CD4-positive, alpha-beta memory T cell (primary cell): ENCODE measurements at regions not wholly inside any gene's neighbourhood (a gene's known extent, or its start where the extent isn't known, plus 50 kb on each side); places are given as distances from the start of the nearest gene placed in this dataset.
"Not testable (repeated sequence)": the region's sequence is repeated elsewhere in the genome, so short reads cannot be mapped to it uniquely, and the experiment has no call there.

ENCODE experiments used
- CTCF ChIA-PET: fragments of 350-600 bp; sonication (Branson Sonifier 250); formaldehyde crosslinking; loops from one replicate; lab custom pipeline; 2021; ENCODE audit warnings: inconsistent platforms; ENCODE audit not compliant: partially characterized antibody; lab: Charles Lee
- POLR2A ChIA-PET: fragments of 350-600 bp; sonication (Branson Sonifier 250); formaldehyde crosslinking; loops from one replicate; lab custom pipeline; 2021; ENCODE audit not compliant: partially characterized antibody; lab: Charles Lee
- DNase-seq, 5 donors: peaks; one replicate each; pipeline versions ENCODE4 v3.0.0 to v3.0.0-alpha.2; 2020 to 2022; ENCODE audit warnings: mixed read lengths in 1 of 5
- H3K27ac ChIP-seq: one replicate; pipeline ENCODE4 v1.7.0; 2013; ENCODE audit warnings: low read depth, low read length
- H3K27me3 ChIP-seq: 2 replicates; pipeline ENCODE4 v1.7.0; 2013; ENCODE audit warnings: mild to moderate bottlenecking, low read length, moderate library complexity; ENCODE audit not compliant: insufficient read depth
- H3K36me3 ChIP-seq: 2 replicates; pipeline ENCODE4 v1.7.0; 2013; ENCODE audit warnings: mild to moderate bottlenecking, low read length, moderate library complexity; ENCODE audit not compliant: insufficient read depth
- H3K4me1 ChIP-seq: 2 replicates; pipeline ENCODE4 v1.7.0; 2013; ENCODE audit warnings: mild to moderate bottlenecking, low read length, moderate library complexity; ENCODE audit not compliant: insufficient read depth
- H3K4me3 ChIP-seq, 2 donors: one replicate each; pipeline ENCODE4 v1.7.0; 2013; ENCODE audit warnings: low read length in 2 of 2, mild to moderate bottlenecking in 1 of 2
- H3K9me3 ChIP-seq, 2 donors: one replicate each; pipeline ENCODE4 v1.7.0; 2013; ENCODE audit warnings: low read length in 2 of 2, control low read depth in 1 of 2; ENCODE audit not compliant: control insufficient read depth in 1 of 2
- H3K27ac Mint-ChIP-seq, 7 donors: one replicate each; pipeline ENCODE4 v1.8.0; 2020 to 2021; ENCODE audit warnings: mixed read lengths in 7 of 7, mild to moderate bottlenecking in 6 of 7, inconsistent platforms in 3 of 7, moderate library complexity in 3 of 7
- H3K27me3 Mint-ChIP-seq, 2 donors: one replicate each; pipeline ENCODE4 v1.8.0; 2020 to 2021; ENCODE audit warnings: mixed read lengths in 2 of 2
- H3K36me3 Mint-ChIP-seq, 2 donors: one replicate each; pipeline ENCODE4 v1.8.0; 2020 to 2021; ENCODE audit warnings: mixed read lengths in 2 of 2, inconsistent platforms in 1 of 2, mild to moderate bottlenecking in 1 of 2
- H3K4me1 Mint-ChIP-seq, 4 donors: one replicate each; pipeline ENCODE4 v1.8.0; 2020 to 2021; ENCODE audit warnings: mixed read lengths in 4 of 4, mild to moderate bottlenecking in 1 of 4
- H3K4me3 Mint-ChIP-seq, 8 donors: one replicate each; pipeline ENCODE4 v1.8.0; 2020 to 2021; ENCODE audit warnings: mixed read lengths in 8 of 8, mild to moderate bottlenecking in 7 of 8, moderate library complexity in 6 of 8, inconsistent platforms in 3 of 8
- H3K9me3 Mint-ChIP-seq, 8 donors: one replicate each; pipeline ENCODE4 v1.8.0; 2020 to 2021; ENCODE audit warnings: mixed read lengths in 8 of 8, mild to moderate bottlenecking in 5 of 8, inconsistent platforms in 3 of 8, moderate library complexity in 1 of 8
- intact Hi-C: fragments of 100-400 bp; cut with micrococcal nuclease; formaldehyde crosslinking; loops from one replicate; pipeline ENCODE4 v1.15.1; 2023

DNA sequence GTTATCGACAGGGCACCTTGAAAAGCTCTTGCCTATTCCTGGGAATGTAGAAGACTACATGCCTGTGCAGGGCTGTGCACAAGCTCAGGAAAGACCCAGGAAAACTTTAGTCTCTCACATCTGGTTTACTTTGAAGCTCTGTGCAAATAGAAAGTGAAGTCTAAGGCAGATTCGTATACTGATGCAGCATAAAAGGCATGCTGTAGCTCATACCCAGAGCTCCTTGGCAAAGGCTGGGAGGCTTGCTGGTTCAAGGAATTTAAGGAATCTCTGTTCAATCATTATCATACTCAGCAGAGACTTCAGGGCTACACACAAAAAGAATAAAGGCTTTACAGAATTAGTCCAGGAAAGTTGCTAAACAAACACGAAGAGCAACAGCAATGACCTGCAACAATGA is 192.0 kb downstream of the OTUD1 start:
- no peaks in the 10 kb centered on the region for H3K4me1 ChIP-seq
- intact Hi-C loops = no loop called here
- ChIA-PET POLR2A (no interaction called here), CTCF (interaction anchor here (1.6 kb wide), 1 partner anchor 26 kb away, joined by 4 read pairs; no protein-coding TSS in a partner anchor)
- H3K27ac Mint-ChIP-seq = no peak overlapping the region
- no peak overlapping the region for H3K27ac ChIP-seq
- H3K4me1 Mint-ChIP-seq = no peaks in the 10 kb centered on the region
- H3K27me3 Mint-ChIP-seq = no peaks in the 10 kb centered on the region
- no peaks in the 10 kb centered on the region for H3K27me3 ChIP-seq
- no peaks in the 10 kb centered on the region for H3K9me3 ChIP-seq
- H3K4me3 Mint-ChIP-seq = no peak overlapping the region
- no peaks in the 10 kb centered on the region for H3K36me3 ChIP-seq
- no peak overlapping the region for H3K4me3 ChIP-seq
- DNase-seq = no peak
- peaks cover 0 to 27% (median 10%) of the 10 kb centered on the region in 8 donors for H3K9me3 Mint-ChIP-seq
- H3K36me3 Mint-ChIP-seq = no peaks in the 10 kb centered on the region

DNA sequence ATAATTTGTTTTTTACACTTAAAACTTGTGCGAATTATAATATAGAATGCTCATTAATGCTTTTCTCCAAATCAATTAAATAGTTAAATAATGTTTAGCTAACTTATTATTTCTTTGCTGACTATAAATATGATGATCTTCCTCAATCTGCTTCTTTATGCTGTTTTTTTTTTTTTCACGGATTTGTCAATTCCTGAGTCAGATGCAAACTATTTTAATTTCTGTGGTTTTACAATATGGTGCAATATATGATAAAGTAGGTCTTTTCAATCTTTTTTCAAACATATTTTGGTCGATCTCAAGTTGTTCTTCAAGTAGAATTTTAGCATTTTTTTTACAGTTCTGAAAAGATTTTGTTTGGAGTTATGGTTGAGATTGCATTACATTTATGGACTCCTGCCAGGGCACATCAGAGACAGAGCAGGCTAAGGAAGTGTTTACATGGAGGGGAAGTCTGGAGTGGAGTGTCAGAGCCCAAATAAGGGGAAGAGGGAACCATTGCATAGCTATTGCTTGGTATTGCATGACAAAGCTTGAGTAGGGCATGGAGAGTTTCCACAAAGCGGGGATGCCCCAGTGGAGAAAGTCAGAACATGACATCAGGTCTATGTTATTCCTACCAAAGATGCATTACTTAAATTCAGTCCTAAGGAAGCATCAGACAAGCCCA is 204.4 kb downstream of the OTUD1 start:
- Mint-ChIP-seq H3K27me3 (peaks cover 4 to 5% of the 10 kb centered on the region in 2 donors), H3K9me3 (peaks cover 0 to 2% (median 0%) of the 10 kb centered on the region in 8 donors), H3K4me3 (no peak overlapping the region), H3K36me3 (no peaks in the 10 kb centered on the region), H3K27ac (no peak overlapping the region), H3K4me1 (no peaks in the 10 kb centered on the region)
- no peaks in the 10 kb centered on the region for H3K27me3 ChIP-seq
- CTCF ChIA-PET = no interaction called here
- no peaks in the 10 kb centered on the region for H3K9me3 ChIP-seq
- no peak overlapping the region for H3K27ac ChIP-seq
- H3K36me3 ChIP-seq = no peaks in the 10 kb centered on the region
- DNase-seq = no peak
- no peaks in the 10 kb centered on the region for H3K4me1 ChIP-seq
- POLR2A ChIA-PET = no interaction called here
- H3K4me3 ChIP-seq = no peak overlapping the region
- intact Hi-C loops = no loop called here

DNA sequence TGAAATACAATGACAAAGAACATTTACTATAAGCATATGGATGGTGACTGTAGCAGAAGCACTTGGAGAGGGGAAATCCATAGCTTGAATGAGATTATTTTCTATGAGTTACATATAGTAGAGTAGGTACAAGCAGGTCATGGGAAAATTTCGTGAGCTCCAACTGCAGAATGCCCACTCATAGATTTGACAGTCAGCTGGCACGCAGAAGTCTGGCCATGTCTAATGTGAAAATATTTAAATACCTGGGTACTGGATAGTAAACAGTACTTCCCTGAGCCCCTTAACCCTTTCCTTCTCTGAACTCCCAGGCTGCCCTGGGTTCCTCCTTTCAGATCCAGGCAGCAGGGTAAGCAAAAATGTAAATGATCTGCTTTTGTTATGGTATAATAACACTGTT is 209.7 kb downstream of the OTUD1 start:
- no peak overlapping the region for H3K27ac ChIP-seq
- POLR2A ChIA-PET = no interaction called here
- no peaks in the 10 kb centered on the region for H3K9me3 ChIP-seq
- no peaks in the 10 kb centered on the region for H3K27me3 ChIP-seq
- Mint-ChIP-seq H3K4me1 (no peaks in the 10 kb centered on the region), H3K27me3 (peaks cover 1 to 5% of the 10 kb centered on the region in 2 donors), H3K9me3 (peaks cover 0 to 2% (median 0%) of the 10 kb centered on the region in 8 donors), H3K36me3 (no peaks in the 10 kb centered on the region), H3K27ac (no peak overlapping the region), H3K4me3 (no peak overlapping the region)
- no peaks in the 10 kb centered on the region for H3K4me1 ChIP-seq
- no peak for DNase-seq
- intact Hi-C loops = no loop called here
- H3K36me3 ChIP-seq = no peaks in the 10 kb centered on the region
- CTCF ChIA-PET = no interaction called here
- H3K4me3 ChIP-seq = no peak overlapping the region

DNA sequence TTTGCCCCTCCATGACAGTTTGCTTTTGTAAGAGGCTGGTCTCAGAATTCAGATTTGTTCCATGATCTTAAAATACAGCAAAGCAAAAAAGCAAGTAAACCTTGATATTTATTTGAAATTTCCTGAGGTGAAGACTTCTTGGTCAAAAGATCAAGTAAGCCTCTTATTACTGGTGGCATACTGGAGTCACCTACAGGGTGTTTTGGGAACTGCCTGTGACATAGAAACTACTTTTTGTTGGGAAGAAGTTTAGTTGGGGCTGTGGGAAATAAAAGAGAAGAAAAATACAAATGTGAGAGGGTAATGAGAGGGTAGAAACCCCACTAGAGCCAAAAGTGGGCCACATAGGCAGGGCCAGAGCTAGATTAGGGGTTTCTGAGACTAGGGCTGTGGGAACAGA is 217.9 kb downstream of the OTUD1 start:
- Mint-ChIP-seq H3K27ac (no peak overlapping the region), H3K9me3 (no peaks in the 10 kb centered on the region), H3K36me3 (no peaks in the 10 kb centered on the region), H3K4me1 (no peaks in the 10 kb centered on the region), H3K27me3 (peaks cover 4 to 9% of the 10 kb centered on the region in 2 donors), H3K4me3 (no peak overlapping the region)
- H3K27me3 ChIP-seq = no peaks in the 10 kb centered on the region
- POLR2A ChIA-PET = no interaction called here
- H3K36me3 ChIP-seq = no peaks in the 10 kb centered on the region
- no peak overlapping the region for H3K4me3 ChIP-seq
- no peaks in the 10 kb centered on the region for H3K4me1 ChIP-seq
- DNase-seq = no peak
- CTCF ChIA-PET = interaction anchor here (1.1 to 1.9 kb wide), 3 partner anchors 26 to 342 kb away, joined by 3 to 5 read pairs (median 4); no protein-coding TSS in a partner anchor
- H3K27ac ChIP-seq = no peak overlapping the region
- intact Hi-C loops = loop anchor here (1.0 kb wide), 1 partner anchor 341 kb away; no protein-coding TSS in a partner anchor
- no peaks in the 10 kb centered on the region for H3K9me3 ChIP-seq

DNA sequence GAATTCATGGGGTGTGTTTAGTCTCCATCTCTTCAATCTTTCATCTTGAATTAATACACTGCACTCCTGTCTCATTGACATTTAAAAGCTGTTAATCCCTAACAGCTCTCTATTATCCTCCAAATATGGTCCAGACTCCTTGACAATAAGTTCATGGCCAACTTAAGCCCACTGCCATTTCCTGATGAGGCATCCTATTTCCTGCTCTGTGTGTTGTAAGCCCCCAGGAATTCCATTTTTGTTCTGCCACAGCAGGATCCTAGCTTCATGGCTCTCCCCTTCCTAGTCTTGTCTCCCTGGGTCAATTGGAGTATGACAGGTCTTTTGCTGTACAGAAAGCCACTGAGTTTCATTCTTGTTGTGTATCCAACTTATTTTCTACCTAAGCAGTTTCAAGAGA is 218.8 kb downstream of the OTUD1 start:
- Mint-ChIP-seq H3K27ac (no peak overlapping the region), H3K36me3 (no peaks in the 10 kb centered on the region), H3K27me3 (peaks cover 4 to 9% of the 10 kb centered on the region in 2 donors), H3K9me3 (no peaks in the 10 kb centered on the region), H3K4me3 (no peak overlapping the region), H3K4me1 (no peaks in the 10 kb centered on the region)
- H3K4me1 ChIP-seq = no peaks in the 10 kb centered on the region
- H3K27me3 ChIP-seq = no peaks in the 10 kb centered on the region
- no peak for DNase-seq
- intact Hi-C loops = no loop called here
- H3K36me3 ChIP-seq = no peaks in the 10 kb centered on the region
- POLR2A ChIA-PET = no interaction called here
- no peaks in the 10 kb centered on the region for H3K9me3 ChIP-seq
- no peak overlapping the region for H3K4me3 ChIP-seq
- no peak overlapping the region for H3K27ac ChIP-seq
- CTCF ChIA-PET = interaction anchor here (1.1 to 1.9 kb wide), 2 partner anchors 341 to 343 kb away, joined by 3 to 5 read pairs; no protein-coding TSS in a partner anchor

DNA sequence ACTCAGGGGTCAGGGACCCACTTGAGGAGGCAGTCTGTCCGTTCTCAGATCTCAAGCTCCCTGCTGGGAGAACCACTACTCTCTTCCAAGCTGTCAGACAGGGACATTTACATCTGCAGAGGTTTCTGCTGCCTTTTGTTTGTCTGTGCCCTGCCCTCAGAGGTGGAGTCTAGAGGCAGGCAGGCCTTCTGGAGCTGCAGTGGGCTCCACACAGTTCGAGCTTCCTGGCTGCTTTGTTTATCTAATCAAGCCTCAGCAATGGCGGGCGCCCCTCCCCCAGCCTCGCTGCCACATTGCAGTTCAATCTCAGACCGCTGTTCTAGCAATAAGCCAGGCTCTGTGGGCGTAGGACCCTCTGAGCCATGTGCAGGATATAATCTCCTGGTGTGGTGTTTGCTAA is 233.0 kb downstream of the OTUD1 start:
- H3K36me3 ChIP-seq, H3K4me1 Mint-ChIP-seq, H3K27ac Mint-ChIP-seq, DNase-seq, H3K27me3 ChIP-seq, H3K4me3 ChIP-seq, H3K27ac ChIP-seq, H3K9me3 Mint-ChIP-seq, H3K4me3 Mint-ChIP-seq, intact Hi-C loops, H3K27me3 Mint-ChIP-seq, H3K9me3 ChIP-seq, H3K4me1 ChIP-seq, H3K36me3 Mint-ChIP-seq, POLR2A ChIA-PET, CTCF ChIA-PET: not testable (repeated sequence)

DNA sequence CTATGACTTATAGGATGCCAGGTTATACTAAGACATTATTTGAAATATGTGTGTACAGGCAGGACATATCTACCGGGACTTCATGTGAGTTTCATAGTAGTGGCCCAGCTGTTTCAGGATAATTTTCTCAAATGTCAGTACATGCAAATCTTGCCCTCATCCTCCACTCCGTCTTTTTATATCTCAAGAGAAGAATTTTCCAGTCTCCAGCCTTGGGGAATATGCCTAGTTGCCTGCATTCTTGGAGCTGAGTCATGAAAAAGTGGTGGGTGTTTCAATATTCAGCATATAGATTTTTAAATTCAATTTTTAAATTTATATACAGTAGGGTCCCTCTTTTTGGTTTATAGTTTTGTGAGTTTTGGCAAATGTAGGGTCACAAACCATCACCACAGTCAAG is 236.7 kb downstream of the OTUD1 start:
- CTCF ChIA-PET = no interaction called here
- Histone ChIP-seq H3K27ac (no peak overlapping the region), H3K27me3 (no peaks in the 10 kb centered on the region), H3K4me3 (no peak overlapping the region), H3K36me3 (no peaks in the 10 kb centered on the region), H3K9me3 (no peaks in the 10 kb centered on the region), H3K4me1 (no peaks in the 10 kb centered on the region)
- Mint-ChIP-seq H3K27me3 (peaks cover 2 to 7% of the 10 kb centered on the region in 2 donors), H3K9me3 (peaks cover 0 to 5% (median under 1%) of the 10 kb centered on the region in 8 donors), H3K4me3 (no peak overlapping the region), H3K4me1 (no peaks in the 10 kb centered on the region), H3K36me3 (no peaks in the 10 kb centered on the region), H3K27ac (no peak overlapping the region)
- intact Hi-C loops = no loop called here
- no peak for DNase-seq
- POLR2A ChIA-PET = no interaction called here
